ENCODE measurements at regions not wholly inside any gene's neighbourhood (a gene's known extent, or its start where the extent isn't known, plus 50 kb on each side); places are given as distances from the start of the nearest gene placed in this dataset.
A peak's percentile ranks its signal among the peaks of the same experiment; 100 is the strongest.

- TF ChIP-seq GMEB2 (CRISPR knock-in tag; IDR thresholded peaks at IDR 0.05; ENCODE audit: low read depth) (no peak), ZNF543 (CRISPR knock-in tag; IDR thresholded peaks at IDR 0.05) (0 out of 2 replicates have a peak, but pooled peaks have one; percentile 8), FOXA1 (IDR thresholded peaks at IDR 0.05) (no peak), FOXA1 (CRISPR knock-in tag; IDR thresholded peaks at IDR 0.05) (peak; percentile 37; the same call in 1 of the 2 replicates), ZNF331 (CRISPR knock-in tag; IDR thresholded peaks at IDR 0.05) (0 out of 2 replicates have a peak, but pooled peaks have one; percentile 26), ZNF160 (CRISPR knock-in tag; IDR thresholded peaks at IDR 0.05) (no peak), SNAPC5 (CRISPR knock-in tag; IDR thresholded peaks at IDR 0.05; ENCODE audit: borderline replicate concordance) (no peak), FOXP4 (CRISPR knock-in tag; IDR thresholded peaks at IDR 0.05) (peak; percentile 20; the same call in 1 of the 2 replicates), ZNF354B (CRISPR knock-in tag; IDR thresholded peaks at IDR 0.05) (no peak), USF2 (IDR thresholded peaks at IDR 0.05; ENCODE audit: low read depth, low read length) (peak; percentile 39), USF2 (CRISPR knock-in tag; IDR thresholded peaks at IDR 0.05; ENCODE audit: borderline replicate concordance) (no peak; the same call in 1 of the 2 replicates), ONECUT2 (CRISPR knock-in tag; IDR thresholded peaks at IDR 0.05) (peak; percentile 94), TBL1XR1 (IDR thresholded peaks at IDR 0.05; ENCODE audit: borderline replicate concordance, low read length, partially characterized antibody) (peak; percentile 21), HNF4A (CRISPR knock-in tag; IDR thresholded peaks at IDR 0.05) (no peak), JUNB (CRISPR knock-in tag; IDR thresholded peaks at IDR 0.05; ENCODE audit: borderline replicate concordance) (0 out of 2 replicates have a peak, but pooled peaks have one; percentile 9), ZNF790 (CRISPR knock-in tag; IDR thresholded peaks at IDR 0.05; ENCODE audit: borderline replicate concordance) (no peak), THAP11 (CRISPR knock-in tag; IDR thresholded peaks at IDR 0.05) (peak; percentile 38; the same call in 1 of the 2 replicates), ZNF18 (CRISPR knock-in tag; IDR thresholded peaks at IDR 0.05; ENCODE audit: insufficient replicate concordance) (no peak), ZNF558 (CRISPR knock-in tag; IDR thresholded peaks at IDR 0.05; ENCODE audit: borderline replicate concordance) (0 out of 2 replicates have a peak, but pooled peaks have one; percentile 13), ZNF577 (CRISPR knock-in tag; IDR thresholded peaks at IDR 0.05; ENCODE audit: borderline replicate concordance, low read depth) (no peak), AGO2 (optimal IDR thresholded peaks at IDR 0.05; ENCODE audit: low read depth, low read length) (no peak)
Observed at GRCh38 chr6:8651998-8652397, 216.7 kb upstream of the SLC35B3 start (continued).

Data from HepG2 (cell line).